H1 (cell line): ENCODE measurements at regions not wholly inside any gene's neighbourhood (a gene's known extent, or its start where the extent isn't known, plus 50 kb on each side); places are given as distances from the start of the nearest gene placed in this dataset.
"Not testable (repeated sequence)": the region's sequence is repeated elsewhere in the genome, so short reads cannot be mapped to it uniquely, and the experiment has no call there.

Experiments used
- CTCF ChIA-PET: fragments of 300-600 bp; sonication (Branson Sonifier 250); formaldehyde crosslinking; loops from one replicate; lab custom pipeline; 2021; ENCODE audit not compliant: partially characterized antibody; lab: Charles Lee
- POLR2A ChIA-PET: fragments of 300-600 bp; sonication (Branson Sonifier 250); formaldehyde crosslinking; loops from one replicate; lab custom pipeline; 2021; ENCODE audit warnings: inconsistent platforms; ENCODE audit not compliant: partially characterized antibody; lab: Charles Lee
- DNase-seq, 2 experiments: peaks; one replicate each; pipeline versions ENCODE4 v3.0.0 to v3.0.0-alpha.2; 2010 to 2022; ENCODE audit warnings: low spot score in 2 of 2, low read depth in 1 of 2, mixed read lengths in 1 of 2
- FAIRE-seq: peaks from 2 replicates; lab custom pipeline; 2011; peaks lifted over from hg19 to GRCh38; lab: Jason Lieb, UNC
- H2AFZ ChIP-seq: 2 replicates; pipeline ENCODE4 v1.8.1; 2012; ENCODE audit warnings: low read length, inconsistent platforms
- H2AK5ac ChIP-seq: 2 replicates; pipeline ENCODE4 v1.6.1; 2013; ENCODE audit warnings: low read depth, low read length
- H2BK120ac ChIP-seq: replicated peaks from 2 replicates; pipeline ENCODE3; 2013; ENCODE audit warnings: low read depth, low read length, inconsistent platforms
- H2BK12ac ChIP-seq: 2 replicates; pipeline ENCODE4 v1.6.1; 2013; ENCODE audit warnings: low read depth, low read length
- H2BK15ac ChIP-seq: 2 replicates; pipeline ENCODE4 v1.6.1; 2013; ENCODE audit warnings: low read length
- H2BK20ac ChIP-seq: 2 replicates; pipeline ENCODE4 v1.6.1; 2013; ENCODE audit warnings: low read length
- H2BK5ac ChIP-seq: 2 replicates; pipeline ENCODE4 v1.6.1; 2013; ENCODE audit warnings: low read depth, low read length
- H3K14ac ChIP-seq: 2 replicates; pipeline ENCODE4 v1.6.1; 2013; ENCODE audit warnings: inconsistent platforms; ENCODE audit not compliant: insufficient read length
- H3K18ac ChIP-seq: 2 replicates; pipeline ENCODE4 v1.6.1; 2013; ENCODE audit warnings: low read length; ENCODE audit errors: extremely low read depth
- H3K23ac ChIP-seq: 2 replicates; pipeline ENCODE4 v1.6.1; 2013; ENCODE audit warnings: inconsistent platforms; ENCODE audit not compliant: insufficient read length
- H3K23me2 ChIP-seq: 2 replicates; pipeline ENCODE4 v1.6.1; 2013; ENCODE audit warnings: low read depth, low read length
- H3K27ac ChIP-seq: 2 replicates; pipeline ENCODE4 v1.6.1; 2011; ENCODE audit warnings: low read depth, low read length, inconsistent platforms
- H3K27me3 ChIP-seq, 4 experiments: replicated peaks in 1 of 4; 1 replicate in 1 of 4; 2 replicates in 3 of 4; pipeline versions ENCODE4 v1.6.1 to v1.8.1; 2011 to 2013; ENCODE audit warnings: low read length in 3 of 4, mild to moderate bottlenecking in 3 of 4, inconsistent platforms in 2 of 4, mixed read lengths in 2 of 4, moderate library complexity in 1 of 4; ENCODE audit not compliant: control insufficient read depth in 3 of 4, insufficient read depth in 3 of 4; ENCODE audit errors: extremely low read depth in 1 of 4
- H3K36me3 ChIP-seq, 4 experiments: 2 replicates each; pipeline versions ENCODE4 v1.6.1 to v1.8.1; 2011 to 2013; ENCODE audit warnings: mild to moderate bottlenecking in 4 of 4, low read length in 3 of 4, moderate library complexity in 2 of 4, control low read depth in 1 of 4, inconsistent platforms in 1 of 4; ENCODE audit not compliant: insufficient read depth in 4 of 4, control insufficient read depth in 2 of 4
- H3K4ac ChIP-seq: replicated peaks from 2 replicates; pipeline ENCODE3; 2013; ENCODE audit warnings: low read length, low read depth, mixed read lengths, inconsistent platforms; ENCODE audit not compliant: insufficient read length
- H3K4me1 ChIP-seq, 4 experiments: replicated peaks in 1 of 4; 1 replicate in 1 of 4; 2 replicates in 3 of 4; pipeline versions ENCODE4 v1.6.1 to v1.8.1; 2011 to 2013; ENCODE audit warnings: low read length in 3 of 4, inconsistent platforms in 2 of 4, mixed read lengths in 1 of 4; ENCODE audit not compliant: insufficient read depth in 4 of 4, control insufficient read depth in 3 of 4
- H3K4me2 ChIP-seq, 2 experiments: 2 replicates each; pipeline versions ENCODE4 v1.6.1 to v1.8.1; 2011 to 2013; ENCODE audit warnings: low read depth in 2 of 2, low read length in 2 of 2, control low read depth in 1 of 2, inconsistent platforms in 1 of 2, mild to moderate bottlenecking in 1 of 2; ENCODE audit not compliant: insufficient read depth in 1 of 2
- H3K4me3 ChIP-seq, 4 experiments: fragments of 200-600, 300-600 bp in 1 of 4; sonication (generic), shearing (Covaris generic), sonication (Bioruptor Twin) in 1 of 4; 2 replicates each; pipeline versions ENCODE4 v1.5.1 to v1.8.1; 2011 to 2016; ENCODE audit warnings: low read length in 4 of 4, low read depth in 3 of 4, control low read depth in 2 of 4, inconsistent platforms in 2 of 4, mild to moderate bottlenecking in 2 of 4, mixed read lengths in 1 of 4, moderate library complexity in 1 of 4; ENCODE audit not compliant: insufficient read depth in 2 of 4; ENCODE audit errors: extremely low read depth in 1 of 4
- H3K56ac ChIP-seq: replicated peaks from 2 replicates; pipeline ENCODE3; 2013; ENCODE audit warnings: low read depth, mild to moderate bottlenecking, mixed read lengths, low read length, inconsistent platforms; ENCODE audit not compliant: insufficient read length
- H3K79me1 ChIP-seq: 2 replicates; pipeline ENCODE4 v1.6.1; 2013; ENCODE audit warnings: low read depth, low read length, control low read depth
- H3K79me2 ChIP-seq, 2 experiments: 2 replicates each; pipeline versions ENCODE4 v1.6.1 to v1.8.1; 2012 to 2013; ENCODE audit warnings: low read length in 2 of 2, mild to moderate bottlenecking in 2 of 2, inconsistent platforms in 1 of 2; ENCODE audit not compliant: insufficient read depth in 2 of 2, control insufficient read depth in 1 of 2
- H3K9ac ChIP-seq, 4 experiments: replicated peaks in 1 of 4; 1 replicate in 1 of 4; 2 replicates in 3 of 4; pipeline versions ENCODE4 v1.6.1 to v1.8.1; 2011 to 2013; ENCODE audit warnings: low read depth in 3 of 4, low read length in 3 of 4, control low read depth in 2 of 4, mild to moderate bottlenecking in 2 of 4, moderate library complexity in 2 of 4, inconsistent platforms in 1 of 4; ENCODE audit errors: extremely low read depth in 1 of 4
- H3K9me3 ChIP-seq, 2 experiments: 2 replicates each; pipeline versions ENCODE4 v1.6.1 to v1.8.1; 2012 to 2013; ENCODE audit warnings: mild to moderate bottlenecking in 2 of 2, moderate library complexity in 2 of 2, control low read depth in 1 of 2, inconsistent platforms in 1 of 2, low read depth in 1 of 2, low read length in 1 of 2, mixed read lengths in 1 of 2; ENCODE audit not compliant: insufficient read depth in 2 of 2
- H4K20me1 ChIP-seq, 2 experiments: replicated peaks in 1 of 2; 2 replicates each; pipeline versions ENCODE3 to v1.8.1; 2011 to 2013; ENCODE audit warnings: inconsistent platforms in 2 of 2, low read length in 2 of 2, mild to moderate bottlenecking in 1 of 2; ENCODE audit not compliant: insufficient read depth in 2 of 2, control insufficient read depth in 1 of 2
- H4K5ac ChIP-seq: 2 replicates; pipeline ENCODE4 v1.6.1; 2013; ENCODE audit warnings: low read length, low read depth, mixed read lengths, inconsistent platforms; ENCODE audit not compliant: insufficient read length
- H4K8ac ChIP-seq: 2 replicates; pipeline ENCODE4 v1.8.0; 2013; ENCODE audit warnings: mild to moderate bottlenecking, moderate library complexity, low read length, inconsistent platforms; ENCODE audit not compliant: insufficient read depth; ENCODE audit errors: extremely low read depth
- H4K91ac ChIP-seq: replicated peaks from 2 replicates; pipeline ENCODE3; 2013; ENCODE audit warnings: low read length, mixed read lengths, inconsistent platforms; ENCODE audit not compliant: insufficient read length
- WGBS, 2 experiments: shearing (Covaris generic) in 1 of 2; methylation state at CpG; one replicate each; pipeline versions ENCODE4 v1.1.6 to v1.1.7; 2013 to 2015; ENCODE audit warnings: low lambda C conversion rate in 2 of 2, mixed read lengths in 2 of 2, inconsistent platforms in 1 of 2, low coverage in 1 of 2, missing lambda C conversion rate in 1 of 2; ENCODE audit not compliant: insufficient replicate concordance in 2 of 2, insufficient coverage in 1 of 2, insufficient read length in 1 of 2; ENCODE audit errors: extremely low coverage in 1 of 2, missing lambda C conversion rate in 1 of 2; 5-methylcytosine and 5-hydroxymethylcytosine counted together

DNA sequence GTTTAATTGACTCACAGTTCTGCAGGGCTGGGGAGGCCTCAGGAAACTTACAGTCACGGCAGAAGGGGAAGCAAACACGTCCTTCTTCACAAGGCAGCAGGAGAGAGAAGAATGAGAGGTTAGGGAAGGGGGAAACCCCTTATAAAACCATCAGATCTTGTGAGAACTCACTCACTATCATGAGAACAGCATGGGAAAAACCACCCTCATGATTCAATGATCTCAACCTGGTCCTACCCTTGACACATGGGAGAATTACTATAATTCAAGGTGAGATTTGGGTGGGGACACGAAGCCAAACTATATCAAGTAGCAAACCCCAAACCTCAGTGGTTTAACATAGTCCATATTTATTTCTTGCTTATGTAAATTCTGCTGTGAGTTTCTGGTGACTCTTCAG, 252.0 kb upstream of the USP25 start:
- CTCF ChIA-PET = interaction anchor here (1.4 kb wide), 1 partner anchor 613 kb away, joined by 4 read pairs; no protein-coding TSS in a partner anchor
- POLR2A ChIA-PET = interaction anchor here (1.5 kb wide), 1 partner anchor 9 kb away, joined by 3 read pairs; no protein-coding TSS in a partner anchor
- 83% methylated on average over 3 of the region's 3 CpGs; no CpG with 5 or more reads in 1 of the 2 experiments for WGBS, 2 experiments

More for the DNA sequence above, 252.0 kb upstream of the USP25 start:
- not testable (repeated sequence) for H3K36me3 ChIP-seq, H4K8ac ChIP-seq, H4K91ac ChIP-seq, H2AK5ac ChIP-seq, H2BK120ac ChIP-seq, DNase-seq, H3K9me3 ChIP-seq, H3K23me2 ChIP-seq, H3K14ac ChIP-seq, H2BK12ac ChIP-seq, H3K4me2 ChIP-seq, H3K9ac ChIP-seq, H4K5ac ChIP-seq, H2BK15ac ChIP-seq, H3K27me3 ChIP-seq, H3K27ac ChIP-seq, H3K56ac ChIP-seq, H4K20me1 ChIP-seq, H3K18ac ChIP-seq, FAIRE-seq, H3K79me1 ChIP-seq, H2AFZ ChIP-seq, H3K79me2 ChIP-seq, H3K23ac ChIP-seq, H3K4ac ChIP-seq, H3K4me1 ChIP-seq, H3K4me3 ChIP-seq, H2BK20ac ChIP-seq, H2BK5ac ChIP-seq
